Activated CD4-positive, alpha-beta T cell treated with anti-CD3 and anti-CD28 coated beads, Interleukin-2, amount 50 U/mL, for 4 hours (primary cell): ENCODE measurements at regions not wholly inside any gene's neighbourhood (a gene's known extent, or its start where the extent isn't known, plus 50 kb on each side); places are given as distances from the start of the nearest gene placed in this dataset.

ENCODE experiments used
- DNase-seq, 2 experiments: peaks; one replicate each; pipeline ENCODE4 v3.0.0-alpha.2; 2020

- no peak for DNase-seq
Measured at GRCh38 chr5:2258861-2259260, 376.1 kb upstream of the IRX4 start.

DNA sequence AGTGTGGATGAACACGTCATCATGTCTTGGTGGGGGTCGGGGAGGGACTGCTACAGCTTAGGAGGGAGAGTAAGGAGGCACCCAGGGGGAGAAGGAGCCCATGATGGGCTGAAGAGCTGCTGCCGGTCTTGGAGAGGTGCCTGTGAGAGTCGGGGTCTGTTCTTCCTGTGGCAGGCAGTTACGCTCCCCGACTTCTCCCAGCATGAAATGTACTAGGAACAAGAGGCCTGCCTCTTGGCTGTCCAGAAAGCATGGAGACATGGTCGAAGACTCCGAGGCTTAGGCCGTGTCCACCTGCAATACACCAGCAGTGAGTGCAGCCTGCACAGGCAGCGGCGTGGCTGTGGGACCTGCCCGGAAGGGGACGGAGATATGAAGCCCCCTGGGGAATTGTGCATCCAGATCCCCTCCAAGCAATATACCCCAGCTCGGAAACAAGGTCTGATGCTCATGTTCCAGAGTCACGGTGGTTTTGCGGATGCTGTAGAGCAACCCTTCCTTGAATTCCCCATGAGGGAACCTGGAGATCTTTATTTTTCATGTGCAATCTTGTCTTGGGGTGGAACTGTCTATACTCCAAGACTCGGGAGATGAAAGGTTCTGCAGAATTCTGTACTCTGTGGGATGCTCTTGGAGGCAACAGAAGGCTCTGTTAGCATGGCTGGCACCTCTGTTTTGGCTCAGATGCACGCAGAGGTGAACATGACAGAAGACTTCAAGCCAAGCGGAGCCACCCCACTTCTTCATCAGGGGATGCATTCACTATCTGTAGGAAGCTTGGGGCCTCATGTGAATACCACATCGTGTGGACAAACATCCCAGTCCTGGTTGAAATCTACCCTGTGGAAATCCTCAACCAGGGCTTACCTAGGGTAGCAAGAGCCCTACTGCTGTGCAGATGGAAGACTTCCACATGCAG is 374.9 kb upstream of the IRX4 start:
- no peak for DNase-seq

GRCh38 chr5:2256691-2257280 is 374.1 kb upstream of the IRX4 start:
- DNase-seq: no peak

DNA sequence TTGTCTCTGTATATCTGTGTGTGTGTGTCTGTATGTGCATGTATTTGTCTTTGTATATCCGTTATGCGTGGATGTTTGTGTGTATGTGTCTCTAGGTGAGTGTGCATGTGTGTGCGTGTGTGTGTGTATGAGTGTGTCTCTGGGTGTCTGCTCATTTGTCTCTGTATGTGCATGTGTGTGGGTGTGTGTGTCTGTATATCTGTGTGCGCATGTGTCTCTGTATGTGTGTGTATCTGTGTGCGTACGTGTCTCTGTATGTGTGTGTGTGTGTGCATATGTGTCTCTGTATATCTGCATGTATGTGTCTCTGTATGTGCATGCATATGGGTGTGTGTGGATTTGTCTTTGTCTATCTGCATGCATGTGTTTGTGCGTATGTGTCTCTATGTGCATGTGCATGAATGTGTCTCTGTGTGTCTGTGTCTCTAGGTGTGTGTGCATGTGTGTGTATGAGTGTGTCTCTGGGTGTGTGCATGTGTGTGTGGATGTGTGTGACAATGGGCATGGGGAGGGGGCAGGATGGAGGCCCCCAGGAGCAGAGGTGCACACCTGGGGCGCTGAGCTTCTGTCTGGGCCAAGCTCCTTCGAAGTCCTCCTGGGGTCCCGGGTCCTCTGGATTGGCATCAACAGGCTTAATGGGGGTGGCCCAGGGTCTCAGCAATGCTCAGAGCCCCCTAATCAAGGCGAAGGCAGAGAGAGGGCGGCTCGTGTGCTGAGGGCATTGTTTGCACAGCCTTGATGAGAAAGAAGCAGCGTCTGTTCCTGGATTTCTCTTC is 373.4 kb upstream of the IRX4 start:
- no peak for DNase-seq

DNA sequence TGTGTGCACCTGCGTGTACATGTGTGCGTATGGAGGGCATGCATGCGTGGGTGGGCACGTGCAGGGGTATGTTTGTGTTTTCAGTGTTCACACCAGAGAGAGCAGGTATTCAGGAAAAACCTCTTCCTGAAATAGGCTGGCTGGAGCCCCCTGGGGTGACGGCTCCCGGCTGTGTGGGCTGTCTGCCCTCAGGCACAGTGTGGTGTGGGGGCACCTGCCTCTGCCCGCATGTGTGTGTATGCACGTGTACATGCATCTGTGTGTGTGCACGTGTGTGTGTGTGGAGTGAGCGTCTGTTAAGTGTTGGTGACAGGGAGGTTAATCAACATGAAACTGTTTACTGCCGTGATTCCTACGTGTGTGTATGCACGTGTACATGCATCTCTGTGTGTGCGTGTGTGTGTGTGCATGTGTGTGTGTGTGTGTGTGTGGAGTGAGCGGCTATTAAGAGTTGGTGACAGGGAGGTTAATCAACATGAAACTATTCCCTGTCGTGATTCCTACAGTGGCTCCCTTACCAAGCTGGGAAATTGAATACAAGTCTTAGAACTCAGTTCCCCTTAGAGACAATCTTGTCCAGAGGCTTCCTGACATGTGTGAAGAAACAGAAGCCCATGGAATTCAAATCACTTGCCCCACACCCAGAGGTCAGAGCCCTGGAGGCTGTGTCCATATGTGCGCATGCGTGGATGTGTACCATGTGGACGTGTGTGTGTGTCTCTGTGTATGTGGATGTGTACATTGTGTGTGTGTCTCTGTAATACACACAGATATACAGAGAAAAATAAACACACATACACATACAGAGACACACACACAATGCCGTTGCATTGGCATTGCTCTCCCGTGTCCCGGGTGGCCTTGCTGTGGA is 372.4 kb upstream of the IRX4 start:
- DNase-seq: no peak

DNA sequence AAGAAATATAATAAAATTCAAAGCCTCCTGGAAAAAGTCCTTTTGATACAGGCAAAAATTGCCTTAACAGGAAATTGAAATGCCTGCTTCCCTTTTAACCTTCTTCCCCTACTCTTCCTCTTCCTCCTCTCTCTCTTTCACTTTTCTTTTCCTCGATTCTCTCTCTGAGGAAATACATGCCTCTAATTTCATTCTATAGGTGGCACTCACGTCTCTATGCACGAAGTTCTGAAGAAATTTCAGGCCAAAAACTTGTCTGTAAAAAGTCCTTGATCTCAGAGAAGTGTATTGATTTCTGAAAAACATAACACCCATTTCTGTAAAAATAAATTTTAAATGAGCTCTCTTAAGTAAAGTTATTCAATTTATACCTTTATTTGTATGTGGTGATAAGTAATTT is 371.7 kb upstream of the IRX4 start:
- no peak for DNase-seq

DNA sequence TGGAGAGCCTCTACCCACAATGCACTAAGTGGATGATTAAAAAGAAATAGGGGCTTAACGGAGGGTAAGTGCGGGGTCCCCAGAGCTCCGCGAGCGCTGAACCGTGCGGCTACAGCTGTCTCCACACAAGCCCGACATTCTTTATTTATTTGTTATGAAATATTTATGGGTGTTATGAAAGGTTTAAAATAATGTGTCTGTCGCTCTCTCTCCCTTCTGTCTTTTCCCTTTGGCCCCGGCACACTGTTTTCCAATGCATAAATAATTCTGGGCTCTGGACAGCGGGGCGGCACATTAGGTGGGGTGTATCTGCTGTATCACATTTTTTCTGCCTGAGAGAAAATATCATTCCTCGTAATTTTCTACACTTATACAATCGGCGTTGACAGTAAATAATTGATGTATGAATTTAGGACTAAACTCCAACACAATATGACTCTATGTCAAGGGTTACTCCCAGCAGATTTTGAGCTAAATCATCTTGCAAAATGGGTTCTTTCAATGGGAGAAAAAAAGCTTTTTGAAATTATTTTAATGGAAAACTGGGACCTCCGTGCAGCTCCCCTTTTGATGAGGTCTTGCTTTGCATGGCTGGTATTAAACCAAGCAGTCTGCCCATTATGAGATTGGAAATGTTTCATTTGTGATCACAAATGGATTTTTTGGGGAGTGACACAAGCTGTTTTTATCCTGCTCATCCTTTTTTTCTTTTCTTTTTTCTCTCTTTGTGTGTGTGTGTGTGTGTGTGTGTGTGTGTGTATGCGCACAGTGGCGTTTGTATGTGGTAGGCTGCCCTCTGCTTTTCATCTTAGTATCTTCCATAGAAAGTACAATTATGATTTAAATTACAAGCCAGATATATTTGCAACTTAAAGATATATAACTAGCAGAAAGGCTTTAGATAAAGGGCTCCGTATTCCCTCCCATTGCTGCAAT is 370.6 kb upstream of the IRX4 start:
- DNase-seq: no peak

- DNase-seq: no peak
Measured at GRCh38 chr5:2251751-2252150, 369.0 kb upstream of the IRX4 start.

DNA sequence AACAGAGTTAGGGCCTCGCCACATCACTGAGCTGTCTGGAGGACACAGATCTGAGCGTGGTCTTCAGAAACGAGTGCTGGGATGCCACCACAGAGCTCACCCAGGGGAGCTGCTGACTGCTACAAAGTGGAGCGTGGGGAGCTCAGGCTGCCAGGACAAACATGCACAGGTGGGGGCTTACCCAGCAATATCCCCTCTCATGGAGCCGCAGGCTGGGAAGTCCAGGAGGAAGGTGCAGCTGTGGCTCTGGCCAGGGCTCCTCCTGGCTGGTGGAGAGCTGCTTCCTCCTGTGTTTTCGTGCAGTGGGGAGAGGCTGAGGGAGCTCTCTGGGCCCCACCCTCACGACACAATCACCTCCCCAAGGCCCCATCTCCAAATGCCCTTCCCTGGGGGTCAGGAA is 368.6 kb upstream of the IRX4 start:
- no peak for DNase-seq

- no peak for DNase-seq
Measured at GRCh38 chr5:2250365-2250950, 367.7 kb upstream of the IRX4 start.

DNA sequence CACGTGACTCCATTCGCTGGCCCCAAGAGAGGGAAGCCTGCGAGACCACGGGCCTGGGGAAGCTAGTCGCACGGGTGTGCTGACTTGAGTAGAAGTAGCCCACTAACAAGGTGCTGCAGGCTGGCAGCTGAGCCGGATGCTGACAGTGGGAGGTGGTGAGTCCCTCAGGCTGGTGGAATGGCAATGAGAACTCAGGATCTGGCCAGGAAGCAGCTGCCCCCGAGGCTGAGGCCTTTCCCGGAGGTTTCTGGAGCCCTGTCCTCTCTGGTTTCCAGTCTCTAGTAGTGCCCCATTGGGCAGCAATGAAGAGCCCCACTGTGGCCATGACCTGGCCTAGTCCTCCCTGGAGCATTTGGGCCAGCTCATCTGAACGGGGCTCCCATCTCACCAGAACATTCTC is 366.7 kb upstream of the IRX4 start:
- no peak for DNase-seq

DNA sequence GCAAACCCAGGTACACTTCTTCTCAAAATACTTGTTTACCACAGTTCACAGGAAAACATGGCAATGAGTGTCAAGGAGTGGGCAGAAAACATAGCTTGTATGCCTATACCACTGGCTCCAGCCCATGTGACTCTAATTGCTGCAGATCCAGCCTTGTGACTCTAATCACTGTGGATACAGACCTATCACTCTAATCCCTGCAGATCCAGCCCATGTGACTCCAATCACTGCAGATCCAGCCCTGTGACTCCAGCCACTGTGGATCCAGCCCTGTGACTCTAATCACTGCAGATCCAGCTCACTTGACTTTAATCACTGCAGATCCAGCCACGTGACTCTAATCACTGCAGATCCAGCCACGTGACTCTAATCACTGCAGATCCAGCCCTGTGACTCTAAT is 366.3 kb upstream of the IRX4 start:
- no peak for DNase-seq

DNA sequence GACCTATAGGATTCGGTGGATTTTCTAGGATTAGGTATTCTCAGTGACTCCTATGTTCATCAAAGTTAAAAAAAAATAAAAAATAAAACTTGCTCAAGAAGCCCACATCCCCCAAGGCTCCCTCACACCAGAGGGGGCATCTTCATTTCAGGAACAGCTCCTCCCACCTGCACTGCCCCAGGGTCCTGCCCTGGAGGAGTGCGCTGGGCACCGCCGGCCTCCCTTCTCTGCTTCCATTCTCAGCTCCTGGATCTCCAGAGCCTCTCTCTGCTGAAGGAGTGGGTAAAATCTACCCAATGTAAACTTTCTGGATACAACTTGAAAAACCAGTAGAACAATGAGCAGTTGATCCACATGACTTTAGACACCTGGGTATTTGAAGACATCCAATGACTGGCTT is 359.8 kb upstream of the IRX4 start:
- DNase-seq: no peak

GRCh38 chr5:2241842-2242241 is 359.1 kb upstream of the IRX4 start:
- no peak for DNase-seq

DNA sequence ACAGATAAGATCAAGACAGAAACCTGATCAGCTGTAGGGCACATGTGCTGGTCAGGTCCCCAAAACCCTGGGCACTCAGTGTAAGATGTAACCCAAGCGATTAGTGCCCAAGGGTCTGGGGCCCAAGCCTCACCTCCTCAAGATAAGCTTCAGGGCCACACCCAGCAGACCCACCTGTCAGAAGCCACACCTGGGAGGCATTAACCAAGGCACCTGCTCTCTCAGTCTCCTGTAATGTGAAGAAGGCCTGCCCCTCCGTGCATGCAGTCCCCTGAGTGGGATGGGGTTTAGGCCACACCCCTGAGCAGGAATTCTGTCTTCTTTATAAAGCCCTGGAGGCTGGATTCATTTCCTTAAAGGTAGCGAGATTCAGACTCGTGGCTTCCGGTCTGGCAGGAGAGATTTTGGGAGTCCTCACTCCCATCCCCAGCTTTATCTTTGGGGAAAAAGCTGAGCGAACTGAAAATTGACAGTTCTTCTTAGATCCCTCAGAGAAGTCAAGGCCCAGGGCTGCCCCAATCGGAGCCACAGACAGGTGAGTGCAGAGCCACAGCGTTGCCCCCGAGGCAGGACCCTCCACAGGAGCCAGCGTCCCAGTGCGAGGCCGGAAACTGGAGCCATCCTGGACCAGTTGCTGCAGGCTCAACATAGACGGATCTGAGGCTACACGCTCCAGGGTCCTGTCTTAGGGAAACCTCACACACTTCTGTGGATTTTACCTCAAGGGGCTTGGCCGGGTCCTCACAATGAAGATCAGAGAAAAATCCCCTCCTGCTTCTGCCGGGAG is 357.6 kb upstream of the IRX4 start:
- DNase-seq: no peak

- no peak for DNase-seq
Measured at GRCh38 chr5:2239201-2239910, 356.6 kb upstream of the IRX4 start.

- DNase-seq: no peak
Measured at GRCh38 chr5:2238732-2239131, 356.0 kb upstream of the IRX4 start.

GRCh38 chr5:2227433-2227832 is 344.7 kb upstream of the IRX4 start:
- DNase-seq: no peak

GRCh38 chr5:2224689-2225088 is 342.0 kb upstream of the IRX4 start:
- DNase-seq: no peak

DNA sequence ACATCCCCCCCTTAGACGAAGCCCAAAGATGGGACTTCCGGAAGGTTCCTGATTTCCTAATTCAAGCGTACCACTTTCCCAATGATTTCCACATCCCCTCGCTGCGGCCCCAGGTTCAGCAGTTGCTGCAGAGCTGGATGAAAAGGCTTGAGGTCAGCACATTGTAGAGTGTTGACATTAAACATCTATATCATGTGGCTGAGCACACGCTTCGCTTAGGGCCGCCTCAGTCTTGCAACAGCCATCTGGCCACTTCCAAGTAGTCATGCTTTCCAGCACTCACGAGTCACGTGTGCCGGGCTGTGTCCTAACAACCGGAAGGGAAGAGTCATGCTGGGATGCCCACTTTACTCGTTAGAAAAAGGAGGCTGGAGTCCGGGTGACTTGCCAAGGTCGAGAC is 340.6 kb upstream of the IRX4 start:
- no peak for DNase-seq
